PC-3 (cell line): ENCODE measurements at regions not wholly inside any gene's neighbourhood (a gene's known extent, or its start where the extent isn't known, plus 50 kb on each side); places are given as distances from the start of the nearest gene placed in this dataset.

Experiments used
- ATAC-seq: fragments of 200-7000 bp; cut with Tn5 transposase; 2 replicates; pipeline ENCODE4 v1.9.1; 2020; ENCODE audit warnings: mild to moderate bottlenecking, moderate library complexity
- BruUV-seq: library from RNA; stranded (reverse); fragments of 400-500 nt; replicated peaks from 2 replicates; lab custom pipeline; 2021; lab: Mats Ljungman, UMichigan
- CTCF ChIA-PET: fragments of 300-600 bp; sonication (Branson Sonifier 250); formaldehyde crosslinking; loops from one replicate; lab custom pipeline; 2022; ENCODE audit warnings: antibody characterized with exemption; lab: Charles Lee
- POLR2A ChIA-PET: fragments of 300-600 bp; sonication (Branson Sonifier 250); formaldehyde crosslinking; loops from one replicate; lab custom pipeline; 2022; ENCODE audit warnings: antibody characterized with exemption; ENCODE audit not compliant: unreplicated experiment; lab: Charles Lee
- DNase-seq: peaks from one replicate; pipeline ENCODE4 v3.0.0-alpha.2; 2015
- H2AFZ ChIP-seq: fragments of 300-600 bp; sonication (generic); 2 replicates; pipeline ENCODE4 v1.6.0; 2016; ENCODE audit warnings: antibody characterized with exemption, low read length
- H3F3A ChIP-seq: fragments of 300-600 bp; sonication (generic); one replicate; pipeline ENCODE4 v1.6.0; 2017; ENCODE audit warnings: antibody characterized with exemption, low read length, control low read depth, mild to moderate bottlenecking; ENCODE audit not compliant: unreplicated experiment
- H3K27ac ChIP-seq: fragments of 300-600 bp; sonication (generic); 2 replicates; pipeline ENCODE4 v1.5.1; 2016; ENCODE audit warnings: mild to moderate bottlenecking, low read length
- H3K27me3 ChIP-seq: fragments of 300-600 bp; sonication (generic); 2 replicates; pipeline ENCODE4 v1.6.1; 2016; ENCODE audit warnings: low read length, mixed read lengths
- H3K36me3 ChIP-seq: fragments of 300-600 bp; sonication (generic); 2 replicates; pipeline ENCODE4 v1.6.1; 2016; ENCODE audit warnings: low read depth, mixed run types, low read length, mixed read lengths
- H3K4me1 ChIP-seq: fragments of 300-600 bp; sonication (generic); 2 replicates; pipeline ENCODE4 v1.5.1; 2016; ENCODE audit warnings: low read length; ENCODE audit not compliant: insufficient read depth
- H3K4me2 ChIP-seq: fragments of 300-600 bp; sonication (generic); 2 replicates; pipeline ENCODE4 v1.6.0; 2016; ENCODE audit warnings: low read length
- H3K4me3 ChIP-seq: fragments of 300-600 bp; sonication (generic); 2 replicates; pipeline ENCODE4 v1.5.1; 2016; ENCODE audit warnings: mild to moderate bottlenecking, low read length, mixed read lengths
- H3K79me2 ChIP-seq: fragments of 300-600 bp; sonication (generic); 2 replicates; pipeline ENCODE4 v1.6.1; 2017; ENCODE audit warnings: low read length, mixed read lengths
- H3K9ac ChIP-seq: fragments of 300-600 bp; sonication (generic); 2 replicates; pipeline ENCODE4 v1.6.0; 2016; ENCODE audit warnings: mild to moderate bottlenecking, low read length
- H3K9me2 ChIP-seq: fragments of 300-600 bp; sonication (generic); replicated peaks from 2 replicates; pipeline ENCODE4 v1.6.1; 2016; ENCODE audit warnings: mixed run types, low read length, mixed read lengths
- H3K9me3 ChIP-seq: fragments of 300-600 bp; sonication (generic); 2 replicates; pipeline ENCODE4 v1.6.1; 2016; ENCODE audit warnings: low read length, mixed read lengths
- H4K20me1 ChIP-seq: fragments of 300-600 bp; sonication (generic); 2 replicates; pipeline ENCODE4 v1.6.1; 2016; ENCODE audit warnings: low read length, mixed read lengths
- EZH2 ChIP-seq: fragments of 300-600 bp; sonication (generic); IDR thresholded peaks from one replicate; pipeline ENCODE4 v1.6.1; 2017; ENCODE audit warnings: antibody characterized with exemption, mild to moderate bottlenecking, low read length; ENCODE audit not compliant: unreplicated experiment
- EZH2phosphoT487 ChIP-seq: fragments of 300-600 bp; sonication (generic); IDR thresholded peaks from 2 replicates; pipeline ENCODE4 v1.6.1; 2018; ENCODE audit warnings: mild to moderate bottlenecking, antibody characterized with exemption, low read length, borderline replicate concordance
- intact Hi-C: fragments of 100-400 bp; cut with micrococcal nuclease; formaldehyde crosslinking; loops from 2 replicates; pipeline ENCODE4 v1.9.0; 2023
- TF ChIP-seq, protein P1 (sequence below): fragments of 300-600 bp; sonication (generic); conservative IDR thresholded peaks from 2 replicates; pipeline ENCODE4 v1.5.1; 2017; ENCODE audit warnings: antibody characterized with exemption, low read depth, mild to moderate bottlenecking, low read length

DNA sequence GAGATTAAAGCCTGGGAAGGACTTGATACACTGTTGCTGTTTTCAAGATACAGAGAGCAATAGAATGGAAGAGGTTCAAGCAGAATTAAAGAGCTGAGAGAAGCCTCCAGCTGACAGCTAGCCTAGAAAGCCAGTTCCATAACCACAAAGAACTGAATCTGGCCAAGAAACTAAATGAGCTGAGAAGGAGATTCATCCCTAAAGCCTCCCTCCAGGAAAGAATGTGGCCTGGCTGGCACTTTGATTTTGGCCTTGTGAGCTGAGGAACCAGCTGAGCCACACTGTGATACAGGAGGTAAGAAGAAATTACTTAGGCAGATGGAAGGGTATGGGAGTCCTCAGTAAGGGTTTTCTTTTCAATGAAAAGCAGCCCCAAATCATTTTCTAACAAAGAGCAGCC is 324.1 kb downstream of the PHF14 start:
- intact Hi-C loops: no loop called here
- CTCF ChIA-PET: no interaction called here

DNA sequence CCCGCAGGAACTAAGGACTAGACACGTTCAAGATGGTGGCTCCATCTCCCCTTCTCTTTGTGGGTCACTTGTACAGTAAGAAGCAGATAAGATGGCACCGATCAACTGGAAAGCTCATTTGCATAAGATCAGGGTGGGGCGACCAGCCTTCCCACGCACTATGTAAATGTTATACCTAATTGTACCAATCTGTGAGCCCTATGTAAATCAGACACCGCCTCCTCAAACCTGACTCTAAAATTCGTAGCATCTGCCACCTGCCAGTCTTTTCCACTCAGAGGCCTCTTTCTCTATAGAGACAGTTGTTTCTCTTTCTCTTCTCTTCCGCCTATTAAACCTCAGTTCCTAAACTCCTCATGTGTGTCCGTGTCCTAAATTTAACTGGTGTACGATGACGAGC is 324.5 kb downstream of the PHF14 start:
- no peak for TF ChIP-seq EZH2
- Histone ChIP-seq H3K4me2 (no peak overlapping the region), H4K20me1 (no peaks in the 10 kb centered on the region), H3K79me2 (no peaks in the 10 kb centered on the region), H3K9ac (no peak overlapping the region), H3K36me3 (no peaks in the 10 kb centered on the region), H3K9me2 (no peaks in the 10 kb centered on the region), H3K27me3 (no peaks in the 10 kb centered on the region), H3K27ac (no peak overlapping the region), H3K4me1 (no peaks in the 10 kb centered on the region), H3K4me3 (no peak overlapping the region), H3F3A (no peaks in the 10 kb centered on the region), H2AFZ (no peak overlapping the region), H3K9me3 (no peaks in the 10 kb centered on the region)
- DNase-seq (no peak), ATAC-seq (no peak)
- no TSS peak for BruUV-seq
- ChIA-PET POLR2A (no interaction called here), CTCF (no interaction called here)
- intact Hi-C loops: no loop called here

More for the DNA sequence above, 324.1 kb downstream of the PHF14 start:
- H3K9me3 ChIP-seq: no peaks in the 10 kb centered on the region
- H3K36me3 ChIP-seq: no peaks in the 10 kb centered on the region
- H4K20me1 ChIP-seq: no peaks in the 10 kb centered on the region
- H3K9me2 ChIP-seq: no peaks in the 10 kb centered on the region
- DNase-seq (peak; percentile 4), ATAC-seq (no peak)
- H2AFZ ChIP-seq: no peak overlapping the region
- no TSS peak for BruUV-seq
- TF ChIP-seq EZH2phosphoT487: no peak
- TF ChIP-seq EZH2: no peak
- TF ChIP-seq, protein P1, sequence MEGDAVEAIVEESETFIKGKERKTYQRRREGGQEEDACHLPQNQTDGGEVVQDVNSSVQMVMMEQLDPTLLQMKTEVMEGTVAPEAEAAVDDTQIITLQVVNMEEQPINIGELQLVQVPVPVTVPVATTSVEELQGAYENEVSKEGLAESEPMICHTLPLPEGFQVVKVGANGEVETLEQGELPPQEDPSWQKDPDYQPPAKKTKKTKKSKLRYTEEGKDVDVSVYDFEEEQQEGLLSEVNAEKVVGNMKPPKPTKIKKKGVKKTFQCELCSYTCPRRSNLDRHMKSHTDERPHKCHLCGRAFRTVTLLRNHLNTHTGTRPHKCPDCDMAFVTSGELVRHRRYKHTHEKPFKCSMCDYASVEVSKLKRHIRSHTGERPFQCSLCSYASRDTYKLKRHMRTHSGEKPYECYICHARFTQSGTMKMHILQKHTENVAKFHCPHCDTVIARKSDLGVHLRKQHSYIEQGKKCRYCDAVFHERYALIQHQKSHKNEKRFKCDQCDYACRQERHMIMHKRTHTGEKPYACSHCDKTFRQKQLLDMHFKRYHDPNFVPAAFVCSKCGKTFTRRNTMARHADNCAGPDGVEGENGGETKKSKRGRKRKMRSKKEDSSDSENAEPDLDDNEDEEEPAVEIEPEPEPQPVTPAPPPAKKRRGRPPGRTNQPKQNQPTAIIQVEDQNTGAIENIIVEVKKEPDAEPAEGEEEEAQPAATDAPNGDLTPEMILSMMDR: no peak
- no peaks in the 10 kb centered on the region for H3K79me2 ChIP-seq
- H3K4me2 ChIP-seq: no peak overlapping the region
- H3K4me3 ChIP-seq: no peak overlapping the region
- no peaks in the 10 kb centered on the region for H3K27me3 ChIP-seq
- H3K4me1 ChIP-seq: no peaks in the 10 kb centered on the region
- H3K27ac ChIP-seq: no peak overlapping the region
- POLR2A ChIA-PET: no interaction called here
- no peaks in the 10 kb centered on the region for H3F3A ChIP-seq
- H3K9ac ChIP-seq: no peak overlapping the region

DNA sequence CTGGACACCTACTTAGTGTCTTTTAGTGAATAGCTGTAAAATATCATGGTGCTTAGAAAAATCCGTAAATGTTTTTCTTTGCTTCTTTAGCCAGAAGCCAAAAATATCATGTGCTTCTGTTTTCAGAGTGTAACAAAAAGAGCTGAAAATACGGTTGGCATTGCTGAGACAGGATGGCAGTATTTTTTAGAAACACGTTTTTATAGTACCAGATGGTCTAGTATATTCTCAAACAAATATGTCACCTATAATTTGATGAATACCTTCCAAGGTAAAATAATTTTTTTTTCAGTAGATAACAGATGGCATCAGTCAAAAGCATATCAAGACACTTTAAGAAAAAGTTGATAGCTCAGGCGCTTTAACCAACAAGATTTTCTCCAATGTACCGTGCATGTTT is 326.6 kb downstream of the PHF14 start:
- Histone ChIP-seq H4K20me1 (no peaks in the 10 kb centered on the region), H3K9me2 (no peaks in the 10 kb centered on the region), H3K27me3 (no peaks in the 10 kb centered on the region), H3K4me2 (no peak overlapping the region), H3K4me1 (no peaks in the 10 kb centered on the region), H3K4me3 (no peak overlapping the region), H3K9ac (no peak overlapping the region), H3F3A (no peaks in the 10 kb centered on the region), H2AFZ (no peak overlapping the region), H3K36me3 (no peaks in the 10 kb centered on the region), H3K9me3 (no peaks in the 10 kb centered on the region), H3K27ac (no peak overlapping the region), H3K79me2 (no peaks in the 10 kb centered on the region)
- no peak for DNase-seq
- BruUV-seq: no TSS peak
- CTCF ChIA-PET: no interaction called here
- TF ChIP-seq, protein P1: no peak
- TF ChIP-seq EZH2phosphoT487 (no peak), EZH2 (no peak)
- POLR2A ChIA-PET: no interaction called here
- intact Hi-C loops: no loop called here
- no peak for ATAC-seq
